ENCODE measurements at regions not wholly inside any gene's neighbourhood (a gene's known extent, or its start where the extent isn't known, plus 50 kb on each side); places are given as distances from the start of the nearest gene placed in this dataset.

DNA sequence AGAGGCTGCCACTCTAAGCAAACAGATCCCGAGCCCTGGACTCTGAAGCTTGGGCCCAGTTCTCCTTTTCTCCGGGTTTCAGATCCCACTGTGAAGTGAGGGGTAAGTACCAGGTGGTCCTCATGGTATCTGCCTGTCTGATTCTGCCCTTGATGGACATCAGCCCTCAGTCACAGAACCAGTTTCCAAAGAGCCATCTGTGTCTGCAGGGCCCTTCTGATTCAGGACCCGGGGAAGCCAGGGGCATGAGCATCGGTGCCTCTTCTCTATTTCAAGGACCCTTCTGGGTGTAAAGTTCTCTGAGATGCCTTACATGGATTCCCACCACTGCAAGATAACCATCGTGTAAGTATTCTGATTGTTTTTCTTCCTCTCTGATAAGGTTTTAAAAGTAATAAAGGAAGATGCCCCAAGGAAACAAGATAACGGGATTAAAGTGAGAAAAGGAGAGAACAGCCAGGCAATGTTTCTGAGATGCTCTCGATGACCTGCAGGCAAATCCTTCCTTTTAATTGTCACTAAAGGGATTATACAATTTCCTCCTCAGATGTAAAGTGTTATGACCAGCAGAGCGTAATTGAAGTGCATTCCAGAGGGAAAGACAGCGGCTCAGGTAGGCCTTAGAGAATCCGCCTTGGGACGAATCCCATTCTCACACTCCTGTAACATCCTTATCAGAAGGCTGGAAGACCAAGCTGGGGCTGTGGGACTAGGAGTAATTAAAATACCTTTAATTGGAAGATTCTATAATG, 924.3 kb downstream of the TBC1D22A start:
- DNase-seq (no peak), ATAC-seq (replicated peaks in 1 of 2) (no peak)
- H3K36me3 Mint-ChIP-seq (ENCODE audit: insufficient read depth in 2 of 2) = peaks cover 2 to 5% of the 10 kb centered on the region in 2 donors
- H3K27ac Mint-ChIP-seq = no peak overlapping the region
- peaks cover 7% of the 10 kb centered on the region for H3K27me3 Mint-ChIP-seq (ENCODE audit: low read depth)
- peaks cover 2 to 6% of the 10 kb centered on the region in 2 donors for H3K9me3 Mint-ChIP-seq
- no peak overlapping the region for H3K4me3 Mint-ChIP-seq
- H3K4me1 Mint-ChIP-seq (ENCODE audit: low read depth) = no peaks in the 10 kb centered on the region

DNA sequence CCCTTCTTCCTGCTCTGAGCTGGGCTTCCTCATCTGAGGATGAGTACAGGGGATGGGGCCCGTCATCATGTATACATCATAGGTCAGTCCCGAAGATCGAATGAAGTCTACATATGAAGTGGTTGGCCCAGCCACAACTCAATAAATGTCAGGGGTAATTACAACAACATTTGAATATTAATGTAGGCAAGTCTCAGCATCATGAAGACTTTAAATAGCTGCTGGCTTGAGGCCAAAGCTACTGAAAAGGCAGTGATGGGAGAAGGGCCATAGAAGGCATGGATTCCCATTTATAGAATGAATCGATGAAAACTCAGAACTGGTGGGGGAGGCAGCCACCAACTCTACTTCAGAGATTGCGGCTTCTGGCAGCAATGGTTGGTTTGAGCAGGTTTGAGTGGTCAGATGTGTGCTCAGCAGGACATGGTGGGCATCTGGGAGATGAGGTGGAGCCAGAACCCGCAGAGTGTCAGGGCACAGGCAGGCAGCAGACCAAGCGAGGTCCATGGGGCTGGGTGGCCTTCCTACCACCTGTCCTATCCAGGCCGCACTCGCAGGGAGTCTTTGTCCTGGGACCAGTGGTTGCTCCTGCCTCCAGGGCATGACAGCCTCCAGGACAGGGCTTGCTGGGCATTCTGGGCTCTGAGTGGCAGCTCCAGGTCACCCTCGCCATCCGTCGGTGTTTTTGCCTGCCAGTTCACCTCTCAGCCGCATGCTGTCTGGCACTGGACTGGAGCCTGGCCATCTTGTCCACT, 919.1 kb downstream of the TBC1D22A start:
- ATAC-seq (replicated peaks in 1 of 2) (no peak), DNase-seq (no peak)
- Mint-ChIP-seq H3K4me3 (no peak overlapping the region), H3K27ac (no peak overlapping the region), H3K9me3 (peaks cover 3 to 4% of the 10 kb centered on the region in 2 donors), H3K4me1 (ENCODE audit: low read depth) (no peaks in the 10 kb centered on the region), H3K27me3 (ENCODE audit: low read depth) (peaks cover 7% of the 10 kb centered on the region), H3K36me3 (ENCODE audit: insufficient read depth in 2 of 2) (peaks cover 2 to 5% of the 10 kb centered on the region in 2 donors)

- ATAC-seq (replicated peaks in 1 of 2) = no peak
Measured at GRCh38 chr22:47678636-47679287, 916.3 kb downstream of the TBC1D22A start.

GRCh38 chr22:47678048-47678447, 915.6 kb downstream of the TBC1D22A start:
- H3K27ac Mint-ChIP-seq = no peak overlapping the region
- peaks cover 2% of the 10 kb centered on the region in 2 donors for H3K9me3 Mint-ChIP-seq
- no peaks in the 10 kb centered on the region for H3K27me3 Mint-ChIP-seq (ENCODE audit: low read depth)
- H3K4me3 Mint-ChIP-seq = no peak overlapping the region
- no peaks in the 10 kb centered on the region for H3K4me1 Mint-ChIP-seq (ENCODE audit: low read depth)
- ATAC-seq (replicated peaks in 1 of 2) (no peak), DNase-seq (no peak)
- no peaks in the 10 kb centered on the region for H3K36me3 Mint-ChIP-seq (ENCODE audit: insufficient read depth in 2 of 2)

More at GRCh38 chr22:47678636-47679287, 916.3 kb downstream of the TBC1D22A start:
- no peak for DNase-seq
- Mint-ChIP-seq H3K36me3 (ENCODE audit: insufficient read depth in 2 of 2) (peaks cover 0 to 3% of the 10 kb centered on the region in 2 donors), H3K4me1 (ENCODE audit: low read depth) (no peaks in the 10 kb centered on the region), H3K9me3 (peaks cover 2% of the 10 kb centered on the region in 2 donors), H3K27me3 (ENCODE audit: low read depth) (no peaks in the 10 kb centered on the region), H3K27ac (no peak overlapping the region), H3K4me3 (no peak overlapping the region)

DNA sequence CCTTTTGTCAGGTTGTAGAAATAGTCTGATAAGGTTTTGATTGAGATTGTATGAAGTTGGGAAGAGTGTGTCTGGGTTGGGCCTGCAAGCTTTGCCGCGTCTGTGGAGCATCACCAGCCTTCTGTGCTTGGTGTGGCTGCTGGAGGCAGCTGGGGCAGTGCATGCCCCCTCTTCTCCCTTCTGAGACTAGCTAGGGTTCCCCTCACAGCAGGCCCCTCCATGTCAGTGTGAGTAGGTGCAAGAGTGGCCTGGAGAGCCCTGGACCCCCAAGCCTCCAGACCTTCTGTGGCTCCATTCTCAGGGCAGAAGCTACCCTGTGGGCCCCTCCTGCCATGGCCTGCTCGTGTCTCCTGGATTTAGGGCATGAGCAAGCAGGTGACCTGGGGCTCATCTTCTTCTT, 914.2 kb downstream of the TBC1D22A start:
- no peak for ATAC-seq (replicated peaks in 1 of 2)
- Mint-ChIP-seq H3K27me3 (ENCODE audit: low read depth) (no peaks in the 10 kb centered on the region), H3K4me1 (ENCODE audit: low read depth) (no peaks in the 10 kb centered on the region), H3K4me3 (no peak overlapping the region), H3K27ac (no peak overlapping the region), H3K9me3 (peaks cover 2% of the 10 kb centered on the region in 2 donors), H3K36me3 (ENCODE audit: insufficient read depth in 2 of 2) (no peaks in the 10 kb centered on the region)
- DNase-seq = no peak

DNA sequence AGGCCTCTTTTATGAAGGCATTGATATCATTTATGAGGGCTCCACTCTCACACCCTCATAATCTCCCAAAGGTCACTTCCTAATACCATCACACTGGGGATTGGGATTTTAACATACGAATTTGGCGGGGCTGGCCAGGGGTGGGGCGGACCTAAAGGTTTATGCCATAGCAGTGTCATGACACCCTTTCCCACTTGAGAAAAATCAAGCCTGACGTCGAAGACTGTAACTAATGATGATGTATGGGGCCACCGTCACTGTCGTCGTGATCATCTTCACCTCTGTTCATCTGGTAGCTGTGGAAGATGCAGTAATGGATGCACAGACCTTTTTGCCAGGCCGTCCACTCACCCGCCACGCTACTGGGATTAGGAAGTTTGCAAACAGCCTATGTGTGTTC, 912.1 kb downstream of the TBC1D22A start:
- Mint-ChIP-seq H3K27ac (no peak overlapping the region), H3K4me1 (ENCODE audit: low read depth) (no peaks in the 10 kb centered on the region), H3K36me3 (ENCODE audit: insufficient read depth in 2 of 2) (no peaks in the 10 kb centered on the region), H3K27me3 (ENCODE audit: low read depth) (no peaks in the 10 kb centered on the region), H3K9me3 (peaks cover 0 to 3% of the 10 kb centered on the region in 2 donors), H3K4me3 (no peak overlapping the region)
- DNase-seq (no peak), ATAC-seq (replicated peaks in 1 of 2) (no peak)

- Mint-ChIP-seq H3K27ac (no peak overlapping the region), H3K27me3 (ENCODE audit: low read depth) (no peaks in the 10 kb centered on the region), H3K4me1 (ENCODE audit: low read depth) (no peaks in the 10 kb centered on the region), H3K4me3 (no peak overlapping the region), H3K9me3 (peaks cover 0 to 3% of the 10 kb centered on the region in 2 donors), H3K36me3 (ENCODE audit: insufficient read depth in 2 of 2) (no peaks in the 10 kb centered on the region)
- DNase-seq (no peak), ATAC-seq (replicated peaks in 1 of 2) (no peak)
Measured at GRCh38 chr22:47673557-47673956, 911.1 kb downstream of the TBC1D22A start.

DNA sequence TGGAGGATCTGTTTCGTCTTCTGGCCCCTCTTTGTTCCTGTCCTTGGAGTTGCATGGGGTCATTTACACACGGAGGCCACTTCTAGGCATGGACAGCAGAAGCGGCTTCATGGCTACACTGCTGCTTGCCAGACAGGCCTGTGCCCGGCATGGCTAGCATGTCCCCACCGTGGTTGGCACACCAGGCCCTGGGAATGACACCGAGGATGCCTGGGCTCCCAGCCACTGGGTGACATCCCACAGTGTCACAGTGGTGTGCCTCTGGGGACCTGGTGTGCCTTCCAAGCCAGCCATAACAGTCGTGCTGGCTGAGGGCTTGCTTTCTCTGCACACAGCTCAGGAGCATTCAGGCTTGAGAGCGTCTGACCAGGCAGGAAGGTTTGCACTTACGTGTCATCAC, 910.1 kb downstream of the TBC1D22A start:
- H3K36me3 Mint-ChIP-seq (ENCODE audit: insufficient read depth in 2 of 2) = no peaks in the 10 kb centered on the region
- peaks cover 0 to 3% of the 10 kb centered on the region in 2 donors for H3K9me3 Mint-ChIP-seq
- no peaks in the 10 kb centered on the region for H3K27me3 Mint-ChIP-seq (ENCODE audit: low read depth)
- ATAC-seq (replicated peaks in 1 of 2) = no peak
- H3K4me1 Mint-ChIP-seq (ENCODE audit: low read depth) = no peaks in the 10 kb centered on the region
- no peak overlapping the region for H3K27ac Mint-ChIP-seq
- no peak overlapping the region for H3K4me3 Mint-ChIP-seq
- DNase-seq = no peak

DNA sequence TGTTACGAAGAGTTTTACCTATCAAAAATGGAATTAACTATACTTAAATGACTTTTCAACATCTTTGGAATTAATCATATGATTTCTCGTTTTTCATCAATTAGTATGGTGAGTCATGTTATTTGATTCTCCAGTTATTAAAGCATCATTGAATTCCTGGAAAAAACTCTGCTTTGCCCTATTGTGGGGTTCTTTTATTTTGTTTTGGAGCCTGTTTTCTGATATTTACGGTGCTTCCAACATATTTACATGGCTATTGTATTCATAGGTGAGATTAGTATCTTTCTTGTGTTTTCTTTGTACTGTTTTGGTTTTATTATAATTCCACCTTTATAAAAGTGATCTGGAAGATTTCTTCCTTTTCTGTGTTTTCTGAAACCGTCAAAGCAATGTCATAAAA, 902.7 kb downstream of the TBC1D22A start:
- Mint-ChIP-seq H3K27ac (no peak overlapping the region), H3K4me3 (no peak overlapping the region), H3K9me3 (peaks cover 5% of the 10 kb centered on the region in 2 donors), H3K36me3 (ENCODE audit: insufficient read depth in 2 of 2) (no peaks in the 10 kb centered on the region), H3K4me1 (ENCODE audit: low read depth) (no peaks in the 10 kb centered on the region), H3K27me3 (ENCODE audit: low read depth) (peaks cover 7% of the 10 kb centered on the region)
- DNase-seq (no peak), ATAC-seq (replicated peaks in 1 of 2) (no peak)

DNA sequence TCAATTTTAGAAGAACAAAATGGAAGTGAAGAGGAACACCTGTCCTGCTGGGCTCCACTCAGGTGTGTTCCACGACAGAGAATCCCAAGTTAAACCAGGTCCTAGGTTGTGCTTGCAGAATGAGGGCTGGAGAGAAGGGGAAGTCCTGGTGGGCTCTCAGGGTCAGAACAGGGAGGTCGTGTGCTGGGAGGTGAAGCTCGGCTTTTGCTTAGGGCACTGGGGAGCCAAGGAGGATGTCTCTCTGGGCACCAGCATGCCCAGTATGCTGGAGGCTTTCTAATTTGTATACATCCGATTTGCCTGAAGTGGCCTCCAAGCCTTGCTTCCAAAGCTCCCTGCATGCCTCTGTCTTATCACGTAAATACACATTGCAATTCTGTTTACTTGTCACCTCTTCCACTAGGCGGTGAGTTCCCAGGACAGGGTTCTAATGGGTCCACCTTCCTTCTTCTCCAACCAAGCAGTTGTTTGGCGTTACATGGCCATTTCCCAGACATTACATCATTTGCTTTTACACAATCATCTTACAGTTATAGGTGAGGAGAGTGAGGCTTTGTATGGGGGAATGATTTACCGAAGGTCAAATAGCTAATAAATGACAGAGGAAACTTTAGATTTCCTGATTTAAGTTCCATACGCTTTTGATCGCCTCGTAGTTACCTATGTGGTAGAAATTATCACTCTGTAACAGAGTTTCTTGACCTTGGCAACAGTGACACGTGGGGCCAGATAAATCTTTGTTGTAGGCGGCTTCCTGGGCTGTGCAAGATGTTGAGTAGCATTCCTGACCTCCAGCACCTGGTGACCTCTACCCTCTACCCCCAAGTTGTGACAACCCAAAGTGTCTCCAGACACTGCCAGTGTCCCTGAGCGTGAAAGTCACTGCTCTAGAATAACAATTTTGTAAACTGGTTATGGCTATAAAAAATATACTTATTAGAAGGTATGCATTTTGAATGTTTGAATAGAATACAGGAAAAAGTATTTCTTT, 901.5 kb downstream of the TBC1D22A start:
- peaks cover 5% of the 10 kb centered on the region in 2 donors for H3K9me3 Mint-ChIP-seq
- no peak for DNase-seq
- no peaks in the 10 kb centered on the region for H3K36me3 Mint-ChIP-seq (ENCODE audit: insufficient read depth in 2 of 2)
- no peak overlapping the region for H3K27ac Mint-ChIP-seq
- no peaks in the 10 kb centered on the region for H3K4me1 Mint-ChIP-seq (ENCODE audit: low read depth)
- peaks cover 7% of the 10 kb centered on the region for H3K27me3 Mint-ChIP-seq (ENCODE audit: low read depth)
- H3K4me3 Mint-ChIP-seq = no peak overlapping the region
- ATAC-seq (replicated peaks in 1 of 2) = no peak

GRCh38 chr22:47659467-47660223, 897.2 kb downstream of the TBC1D22A start:
- Mint-ChIP-seq H3K9me3 (peaks cover 2 to 5% of the 10 kb centered on the region in 2 donors), H3K4me1 (ENCODE audit: low read depth) (no peaks in the 10 kb centered on the region), H3K27ac (no peak overlapping the region), H3K4me3 (no peak overlapping the region), H3K36me3 (ENCODE audit: insufficient read depth in 2 of 2) (no peaks in the 10 kb centered on the region), H3K27me3 (ENCODE audit: low read depth) (no peaks in the 10 kb centered on the region)
- ATAC-seq (replicated peaks in 1 of 2) = no peak
- DNase-seq = no peak

- H3K9me3 Mint-ChIP-seq = peaks cover 2 to 4% of the 10 kb centered on the region in 2 donors
- ATAC-seq (replicated peaks in 1 of 2) = no peak
- no peaks in the 10 kb centered on the region for H3K36me3 Mint-ChIP-seq (ENCODE audit: insufficient read depth in 2 of 2)
Measured at GRCh38 chr22:47658182-47658581, 895.7 kb downstream of the TBC1D22A start.

More at GRCh38 chr22:47658182-47658581, 895.7 kb downstream of the TBC1D22A start:
- Mint-ChIP-seq H3K27me3 (ENCODE audit: low read depth) (no peaks in the 10 kb centered on the region), H3K4me1 (ENCODE audit: low read depth) (no peaks in the 10 kb centered on the region), H3K27ac (no peak overlapping the region), H3K4me3 (no peak overlapping the region)
- DNase-seq = no peak
